NB4 (cell line): ENCODE measurements at regions not wholly inside any gene's neighbourhood (a gene's known extent, or its start where the extent isn't known, plus 50 kb on each side); places are given as distances from the start of the nearest gene placed in this dataset.

Source experiments
- CTCF ChIP-seq: IDR thresholded peaks from one replicate; pipeline ENCODE4 v1.5.1; 2012; ENCODE audit warnings: low read depth, low read length
- MAX ChIP-seq: IDR thresholded peaks from 2 replicates; pipeline ENCODE4 v1.6.1; 2011; ENCODE audit warnings: low read depth, low read length
- MYC ChIP-seq: IDR thresholded peaks from 2 replicates; pipeline ENCODE4 v1.6.1; 2011; ENCODE audit warnings: low read depth, low read length
- POLR2A ChIP-seq: IDR thresholded peaks from 2 replicates; pipeline ENCODE4 v1.6.1; 2011; ENCODE audit warnings: mild to moderate bottlenecking; ENCODE audit not compliant: insufficient read length; ENCODE audit errors: extremely low read depth

- no peak for TF ChIP-seq CTCF
- TF ChIP-seq POLR2A: no peak
- TF ChIP-seq MAX: no peak
- no peak for TF ChIP-seq MYC
Observed at GRCh38 chr18:67159662-67160061, 356.9 kb downstream of the DSEL start.
